KMS-11 (cell line): ENCODE measurements at regions not wholly inside any gene's neighbourhood (a gene's known extent, or its start where the extent isn't known, plus 50 kb on each side); places are given as distances from the start of the nearest gene placed in this dataset.

Experiments used
- H2AFZ ChIP-seq: fragments of 200-600 bp; sonication (generic); 2 replicates; pipeline ENCODE4 v1.6.1; 2016; ENCODE audit warnings: antibody characterized with exemption, mixed run types, low read depth
- H3K27ac ChIP-seq: fragments of 200-600 bp; sonication (generic); 2 replicates; pipeline ENCODE4 v1.6.1; 2016; ENCODE audit warnings: mild to moderate bottlenecking, mixed run types
- H3K27me3 ChIP-seq: fragments of 200-600 bp; sonication (generic); 2 replicates; pipeline ENCODE4 v1.6.1; 2017; ENCODE audit warnings: mild to moderate bottlenecking, low read depth, mixed run types, moderate library complexity; ENCODE audit not compliant: insufficient read depth
- H3K36me3 ChIP-seq: fragments of 200-600 bp; sonication (generic); 2 replicates; pipeline ENCODE4 v1.6.1; 2017; ENCODE audit warnings: mild to moderate bottlenecking, mixed run types; ENCODE audit not compliant: insufficient read depth
- H3K4me1 ChIP-seq: fragments of 200-600 bp; sonication (generic); 2 replicates; pipeline ENCODE4 v1.6.1; 2016; ENCODE audit warnings: mild to moderate bottlenecking, low read depth, mixed run types; ENCODE audit not compliant: poor library complexity, severe bottlenecking
- H3K4me2 ChIP-seq: fragments of 200-600 bp; sonication (generic); 2 replicates; pipeline ENCODE4 v1.7.0; 2016; ENCODE audit warnings: mild to moderate bottlenecking, mixed run types
- H3K4me3 ChIP-seq: fragments of 200-600 bp; sonication (generic); IDR thresholded peaks from 2 replicates; pipeline ENCODE4 v1.6.1; 2017; ENCODE audit warnings: low read depth, low read length, mixed read lengths; ENCODE audit not compliant: insufficient read depth
- H3K79me2 ChIP-seq: fragments of 200-600 bp; sonication (generic); 2 replicates; pipeline ENCODE4 v1.6.1; 2016; ENCODE audit warnings: low read depth, mixed run types; ENCODE audit not compliant: insufficient read depth
- H3K9ac ChIP-seq: fragments of 200-600 bp; sonication (generic); 2 replicates; pipeline ENCODE4 v1.6.1; 2016; ENCODE audit warnings: mild to moderate bottlenecking, mixed run types
- H4K20me1 ChIP-seq: fragments of 200-600 bp; sonication (generic); 2 replicates; pipeline ENCODE4 v1.6.1; 2016; ENCODE audit warnings: mild to moderate bottlenecking, mixed run types; ENCODE audit not compliant: insufficient read depth
- CTCF ChIP-seq: fragments of 200-600 bp; sonication (generic); conservative IDR thresholded peaks from 2 replicates; pipeline ENCODE4 v1.6.1; 2017; ENCODE audit warnings: low read depth, mild to moderate bottlenecking, antibody characterized with exemption, low read length, moderate library complexity, mixed read lengths

DNA sequence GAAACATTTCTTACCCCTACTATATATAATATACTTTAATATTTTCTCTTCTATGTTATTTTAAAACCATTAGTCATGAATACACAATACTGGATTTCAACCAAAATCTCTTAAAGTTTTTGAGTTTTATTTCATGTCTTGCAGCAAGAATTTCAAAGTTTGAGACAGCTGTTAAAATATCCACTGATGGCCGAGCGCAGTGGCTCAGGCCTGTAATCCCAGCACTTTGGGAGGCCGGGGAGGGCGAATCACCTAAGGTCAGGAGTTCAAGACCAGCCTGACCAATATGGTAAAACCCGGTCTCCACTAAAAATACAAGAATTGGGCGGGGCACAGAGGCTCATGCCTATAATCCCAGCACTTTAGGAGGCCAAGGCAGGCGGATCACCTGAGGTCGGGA is 59.7 kb upstream of the DAPK1 start:
- Histone ChIP-seq H3K36me3 (no peaks in the 10 kb centered on the region; the same call in 1 of the 2 replicates), H3K27me3 (no peaks in the 10 kb centered on the region), H3K4me3 (no peak overlapping the region), H3K4me1 (no peaks in the 10 kb centered on the region), H3K27ac (no peak overlapping the region), H4K20me1 (no peaks in the 10 kb centered on the region), H2AFZ (no peak overlapping the region), H3K4me2 (no peak overlapping the region), H3K79me2 (no peaks in the 10 kb centered on the region), H3K9ac (no peak overlapping the region)
- TF ChIP-seq CTCF, result no peak

DNA sequence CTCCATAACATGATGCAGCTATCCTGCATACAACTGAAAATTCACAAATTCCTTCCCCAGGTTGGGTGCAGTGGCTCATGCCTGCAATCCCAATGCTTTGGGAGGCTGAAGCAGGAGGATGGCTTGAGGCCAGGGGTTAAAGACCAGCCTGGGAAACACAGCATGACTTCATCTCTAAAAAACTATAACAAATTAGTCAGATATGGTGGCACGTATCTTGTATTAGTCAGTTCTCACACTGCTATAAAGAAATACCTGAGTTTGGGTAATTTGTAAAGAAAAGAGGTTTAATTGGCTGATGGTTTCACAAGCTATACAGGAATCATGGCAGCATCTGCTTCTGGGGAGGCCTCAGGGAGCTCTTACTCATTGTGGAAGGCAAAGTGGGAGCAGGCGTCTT is 56.4 kb upstream of the DAPK1 start:
- no peak overlapping the region for H3K27ac ChIP-seq
- no peaks in the 10 kb centered on the region; the same call in 1 of the 2 replicates for H3K36me3 ChIP-seq
- no peaks in the 10 kb centered on the region for H3K79me2 ChIP-seq
- no peak overlapping the region for H3K4me3 ChIP-seq
- H2AFZ ChIP-seq, result no peak overlapping the region
- TF ChIP-seq CTCF, result no peak
- H3K4me2 ChIP-seq, result no peak overlapping the region
- no peaks in the 10 kb centered on the region for H4K20me1 ChIP-seq
- no peaks in the 10 kb centered on the region for H3K4me1 ChIP-seq
- no peaks in the 10 kb centered on the region for H3K27me3 ChIP-seq
- H3K9ac ChIP-seq, result no peak overlapping the region

DNA sequence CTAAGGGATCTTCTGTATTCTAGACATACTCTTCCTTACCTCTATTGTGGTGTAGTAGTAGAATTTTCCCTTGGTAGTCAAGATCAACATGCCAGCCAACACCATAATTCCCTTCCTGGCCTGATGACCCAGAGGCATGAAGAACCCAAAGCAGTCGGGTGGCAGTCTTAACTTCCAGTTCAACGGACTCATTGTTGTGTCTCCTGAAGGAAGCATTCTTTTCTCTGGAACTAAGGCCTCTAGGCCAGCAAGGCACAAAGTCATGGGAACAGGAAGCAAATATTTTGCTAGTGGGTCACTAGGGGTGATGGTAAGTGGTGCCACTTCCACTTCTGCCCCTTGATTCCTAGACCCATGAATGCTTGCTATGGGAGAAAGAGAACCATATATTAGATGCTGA is 55.2 kb upstream of the DAPK1 start:
- no peaks in the 10 kb centered on the region for H3K79me2 ChIP-seq
- H3K27ac ChIP-seq, result no peak overlapping the region
- no peaks in the 10 kb centered on the region; the same call in 1 of the 2 replicates for H3K36me3 ChIP-seq
- no peaks in the 10 kb centered on the region for H3K27me3 ChIP-seq
- H2AFZ ChIP-seq, result no peak overlapping the region
- H3K9ac ChIP-seq, result no peak overlapping the region
- no peak for TF ChIP-seq CTCF
- H3K4me2 ChIP-seq, result no peak overlapping the region
- H4K20me1 ChIP-seq, result no peaks in the 10 kb centered on the region
- H3K4me1 ChIP-seq, result no peaks in the 10 kb centered on the region
- H3K4me3 ChIP-seq, result no peak overlapping the region

DNA sequence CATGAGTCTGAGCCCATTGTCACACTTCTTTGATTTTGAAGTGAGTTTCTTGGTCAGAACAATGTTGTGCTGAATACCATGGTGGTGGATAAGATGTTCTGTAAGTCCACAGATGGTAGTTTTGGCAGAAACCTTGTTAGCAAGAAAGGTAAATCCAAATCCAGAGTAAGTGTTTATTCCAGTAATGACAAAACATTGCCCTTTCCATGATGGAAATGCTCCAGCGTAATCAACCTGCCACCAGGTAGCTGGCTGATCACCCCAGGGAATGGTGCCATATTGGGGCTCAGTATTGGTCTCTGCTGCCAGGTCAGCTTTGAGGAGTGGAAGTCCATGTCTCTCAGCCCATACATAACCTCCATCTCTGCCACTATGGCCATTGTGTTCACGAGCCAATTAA is 54.7 kb upstream of the DAPK1 start:
- H3K4me1 ChIP-seq, result no peaks in the 10 kb centered on the region
- no peaks in the 10 kb centered on the region for H4K20me1 ChIP-seq
- no peak overlapping the region for H3K27ac ChIP-seq
- no peak overlapping the region for H3K4me3 ChIP-seq
- H3K27me3 ChIP-seq, result no peaks in the 10 kb centered on the region
- H3K4me2 ChIP-seq, result no peak overlapping the region
- H3K9ac ChIP-seq, result no peak overlapping the region
- no peak overlapping the region for H2AFZ ChIP-seq
- H3K36me3 ChIP-seq, result no peaks in the 10 kb centered on the region
- H3K79me2 ChIP-seq, result no peaks in the 10 kb centered on the region
- TF ChIP-seq CTCF, result no peak
